ENCODE measurements at regions not wholly inside any gene's neighbourhood (a gene's known extent, or its start where the extent isn't known, plus 50 kb on each side); places are given as distances from the start of the nearest gene placed in this dataset.

DNA sequence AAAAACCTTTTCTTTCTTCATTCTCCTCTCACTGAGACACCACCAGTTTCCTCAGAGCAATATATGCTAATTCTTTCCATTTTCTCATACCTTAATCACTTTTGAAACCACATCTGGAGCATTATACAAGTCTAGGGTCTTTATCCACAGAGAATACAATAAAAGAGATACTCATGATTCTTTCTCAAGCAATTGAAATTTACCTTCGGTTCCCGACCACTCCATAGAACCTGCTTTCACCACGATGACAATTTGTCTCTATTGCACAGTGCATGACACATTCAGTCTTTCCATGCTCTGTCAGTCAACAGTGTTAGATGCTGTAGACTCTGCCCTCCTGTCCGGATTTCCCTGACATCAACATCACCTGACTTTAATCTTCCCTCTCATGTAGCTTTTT is 409.3 kb upstream of the NWD2 start:
- DNase-seq, result no peak

DNA sequence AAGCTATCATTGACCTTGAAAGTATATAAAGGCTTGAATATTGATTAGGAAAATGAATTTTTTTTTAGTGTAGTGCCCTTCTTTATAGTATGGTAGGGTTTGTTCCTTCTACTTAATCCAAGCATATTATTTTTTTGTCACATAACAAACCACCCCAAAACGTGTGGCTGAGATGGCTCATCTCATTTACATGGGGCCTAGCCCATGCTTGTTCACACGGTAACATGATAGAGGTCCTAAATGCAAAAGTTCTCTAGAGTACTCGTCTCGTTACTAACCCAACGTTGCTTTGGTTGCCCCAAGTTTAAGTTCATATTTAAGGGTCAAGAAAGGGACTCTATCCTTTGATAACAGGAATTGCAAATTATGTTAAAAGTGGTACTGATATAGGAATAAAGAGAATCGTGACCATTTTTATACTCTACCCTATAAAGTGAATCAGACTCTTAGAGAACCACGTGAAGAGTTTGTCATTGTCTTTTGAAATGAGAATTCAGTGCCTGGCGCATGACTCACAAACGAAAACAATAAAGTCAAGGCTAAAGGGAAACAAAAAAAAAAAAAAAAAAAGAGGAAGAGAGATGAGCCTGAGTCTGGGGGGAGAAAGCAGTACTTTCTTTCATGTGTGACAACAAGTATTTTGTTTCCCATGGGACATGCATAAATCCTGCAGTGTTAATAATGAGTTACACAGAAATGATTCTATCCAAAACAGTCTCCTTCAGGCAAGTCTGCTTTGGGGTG is 402.8 kb upstream of the NWD2 start:
- no peak for DNase-seq

DNA sequence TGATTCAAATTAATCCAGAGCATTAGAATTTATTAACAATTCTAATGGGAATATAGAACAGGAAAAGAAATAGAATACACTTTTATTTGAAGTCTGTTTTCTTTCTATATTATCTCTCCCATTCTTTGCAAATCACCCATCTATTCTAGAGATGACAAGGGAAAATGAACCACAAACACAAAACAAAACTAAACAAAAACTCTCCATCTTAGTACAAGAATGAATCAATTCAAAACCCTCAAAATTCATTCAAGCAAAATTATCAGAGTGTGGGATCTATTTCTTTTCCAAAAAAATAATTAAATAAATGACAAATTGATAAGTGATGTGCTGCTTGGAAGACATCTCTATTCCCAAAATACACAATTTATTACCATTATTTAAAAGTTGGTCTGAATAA is 400.1 kb upstream of the NWD2 start:
- no peak for DNase-seq

DNA sequence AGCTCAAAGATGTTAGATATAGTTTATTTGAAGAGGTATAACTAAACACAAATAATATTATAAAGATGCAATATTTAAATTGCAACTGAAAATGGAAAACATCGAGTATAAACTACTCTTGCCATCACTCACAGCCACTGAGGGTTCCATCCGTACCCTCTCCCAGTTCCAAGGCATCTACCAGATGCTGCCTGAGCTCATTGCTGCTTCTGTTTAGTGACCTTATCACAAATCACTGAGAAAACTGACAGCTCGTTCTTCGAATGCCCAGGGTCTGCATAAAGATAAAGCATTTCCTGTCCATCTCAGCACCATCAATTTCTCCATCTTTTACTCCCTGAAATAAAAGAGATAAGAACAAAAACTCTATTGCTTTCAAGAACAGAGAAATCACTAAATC is 391.7 kb upstream of the NWD2 start:
- no peak for DNase-seq

DNA sequence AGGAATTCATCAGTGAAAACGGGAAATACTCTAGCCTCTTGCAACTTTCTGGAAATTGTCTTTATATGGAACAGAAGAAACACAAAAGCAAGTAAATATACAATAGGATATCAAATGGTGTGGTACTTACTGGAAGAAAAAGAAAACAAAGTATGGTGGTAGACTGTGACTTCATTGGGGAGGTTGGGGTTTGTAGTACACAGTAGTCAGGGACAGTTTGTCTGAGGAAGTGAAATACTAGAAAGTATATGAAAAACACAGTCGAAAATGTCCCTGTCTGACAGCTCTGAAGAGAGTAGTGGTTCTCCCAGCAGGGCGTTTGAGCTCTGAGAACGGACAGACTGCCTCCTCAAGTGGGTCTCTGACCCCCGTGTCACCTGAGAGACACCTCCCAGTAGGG is 390.0 kb upstream of the NWD2 start:
- no peak for DNase-seq

DNA sequence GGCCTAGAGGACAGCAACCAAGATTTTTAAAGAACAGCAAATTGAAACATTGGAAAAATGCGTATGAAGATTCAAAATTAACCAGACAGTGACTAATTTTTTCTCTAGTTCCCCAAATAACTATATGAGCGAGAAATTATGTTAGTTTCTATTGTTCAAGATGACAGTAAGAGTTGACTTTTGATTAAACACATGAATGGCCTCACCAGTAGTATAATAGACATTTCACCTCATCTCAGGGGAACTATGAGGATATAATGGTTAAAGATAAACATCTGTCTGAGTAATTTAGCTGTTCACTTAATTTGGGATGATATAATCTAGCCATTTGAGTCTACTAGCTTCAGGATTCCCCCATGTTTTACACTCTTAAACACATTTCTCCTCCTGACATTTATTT is 380.9 kb upstream of the NWD2 start:
- no peak for DNase-seq

DNA sequence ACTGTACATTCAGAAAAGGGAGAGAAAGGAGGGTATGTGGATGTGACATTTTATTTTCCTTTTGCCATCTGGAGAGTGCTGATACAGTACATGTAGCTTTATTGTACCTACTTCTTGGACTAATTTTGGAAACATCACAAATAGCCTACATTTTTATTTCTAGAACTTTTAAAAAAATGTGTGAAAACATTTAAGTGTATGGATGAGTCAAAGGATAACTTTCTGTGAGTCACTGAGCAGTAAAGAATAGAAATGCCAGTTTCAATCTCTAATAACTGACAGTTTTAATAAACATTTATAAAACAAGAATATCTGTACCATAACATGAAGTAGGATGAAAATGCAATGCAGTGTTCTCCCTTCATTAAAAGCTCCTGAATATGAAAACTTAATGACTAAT is 374.4 kb upstream of the NWD2 start:
- DNase-seq, result no peak

DNA sequence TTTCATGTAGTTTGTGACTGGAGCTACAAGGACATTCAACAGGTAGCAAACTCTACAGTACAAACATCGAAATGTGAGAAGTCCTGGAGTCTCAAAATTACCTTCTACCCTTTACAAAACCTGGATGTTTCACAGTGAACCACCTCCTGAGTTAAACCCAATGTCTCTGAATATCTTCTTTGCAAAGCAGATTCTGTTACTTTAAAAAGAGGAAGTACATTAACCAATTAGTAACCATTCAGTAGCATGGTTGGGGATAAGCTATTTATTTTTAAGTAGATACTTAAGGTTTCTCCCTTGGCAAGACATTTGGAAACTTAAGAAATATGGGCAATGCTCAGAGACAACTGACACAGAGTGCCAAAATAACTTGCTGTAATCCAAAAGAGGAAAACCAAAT is 371.9 kb upstream of the NWD2 start:
- no peak for DNase-seq

DNA sequence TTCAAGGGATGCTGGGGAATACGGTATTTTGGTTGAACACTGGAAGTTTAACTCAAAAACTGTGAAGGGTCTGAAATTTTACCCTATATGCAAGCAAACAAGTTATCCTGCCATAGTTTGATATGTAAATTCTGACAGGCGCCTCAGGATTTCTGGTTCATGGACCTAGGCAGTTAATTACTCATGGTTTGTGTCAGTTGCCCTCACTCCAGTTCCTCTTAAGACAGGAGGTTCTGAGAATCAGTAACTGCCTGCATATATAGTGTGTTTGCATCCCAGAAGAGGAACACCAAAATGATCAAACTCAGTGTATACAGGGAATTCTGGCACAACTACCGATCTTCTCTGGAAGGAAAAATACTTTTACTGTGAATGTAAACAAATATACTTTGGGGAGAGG is 360.4 kb upstream of the NWD2 start:
- DNase-seq, result no peak

DNA sequence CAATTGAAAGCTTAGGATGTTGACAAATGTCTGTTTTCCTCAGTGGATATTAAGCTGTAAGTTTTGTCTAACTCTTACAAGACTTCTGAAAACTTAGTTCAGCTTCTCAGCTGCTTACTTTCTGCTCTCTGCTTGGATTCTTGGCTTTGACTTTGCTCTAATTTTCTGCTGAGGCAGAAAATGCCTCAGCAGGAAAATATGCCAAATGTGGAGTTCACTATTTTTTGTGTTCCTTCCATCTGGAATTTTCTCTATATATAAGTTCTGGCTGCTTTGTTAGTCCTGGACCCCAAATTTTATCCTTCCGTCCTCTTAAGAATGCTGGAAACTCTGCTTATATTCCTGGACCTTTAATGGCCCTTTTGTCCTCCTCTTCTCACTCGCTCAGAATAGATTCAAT is 352.6 kb upstream of the NWD2 start:
- DNase-seq, result no peak

DNA sequence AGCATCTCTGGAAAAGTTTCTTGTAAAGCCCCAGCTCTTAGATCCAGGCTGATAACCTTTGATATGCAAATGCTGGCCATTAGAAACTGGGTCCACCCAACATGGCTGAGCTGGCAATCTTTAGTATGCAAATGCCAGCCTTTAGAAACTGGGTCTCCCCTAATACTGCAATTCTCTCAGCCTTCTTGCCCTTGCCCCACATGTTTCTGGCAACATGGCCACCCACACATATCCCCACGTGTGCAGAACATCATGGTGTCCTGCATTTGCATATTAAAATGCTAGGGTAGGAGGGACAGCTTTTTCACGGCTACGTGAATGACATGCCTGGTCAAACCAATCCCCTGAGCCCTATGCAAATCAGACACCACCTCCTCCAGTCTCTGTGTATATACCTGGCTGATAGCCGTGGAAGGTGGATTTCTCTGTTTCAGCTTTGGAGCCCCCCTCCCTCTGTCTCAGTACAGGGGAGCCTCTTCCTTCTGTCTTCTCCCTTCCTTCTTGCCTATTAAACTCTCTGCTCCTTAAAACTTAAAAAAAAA is 344.0 kb upstream of the NWD2 start:
- no peak for DNase-seq

DNA sequence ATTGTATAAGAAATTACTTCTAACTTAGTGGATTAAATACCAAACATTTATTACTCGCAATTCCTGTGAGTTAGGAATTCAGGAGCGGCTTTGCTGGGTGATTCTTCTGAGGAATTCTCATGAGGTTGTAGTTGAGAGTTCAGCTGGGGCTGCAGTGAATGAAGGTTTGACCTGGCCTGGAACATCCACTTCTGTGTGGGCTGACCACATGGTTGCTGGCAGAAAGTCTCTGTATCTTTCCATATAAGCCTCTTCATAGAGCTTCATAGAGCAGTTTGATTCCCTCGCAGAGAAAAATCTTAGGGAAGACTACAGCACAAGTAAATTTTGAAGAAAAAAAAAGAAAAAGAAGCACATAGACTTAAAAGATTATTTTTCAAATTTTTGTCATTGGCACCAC is 339.7 kb upstream of the NWD2 start:
- DNase-seq, result no peak

DNA sequence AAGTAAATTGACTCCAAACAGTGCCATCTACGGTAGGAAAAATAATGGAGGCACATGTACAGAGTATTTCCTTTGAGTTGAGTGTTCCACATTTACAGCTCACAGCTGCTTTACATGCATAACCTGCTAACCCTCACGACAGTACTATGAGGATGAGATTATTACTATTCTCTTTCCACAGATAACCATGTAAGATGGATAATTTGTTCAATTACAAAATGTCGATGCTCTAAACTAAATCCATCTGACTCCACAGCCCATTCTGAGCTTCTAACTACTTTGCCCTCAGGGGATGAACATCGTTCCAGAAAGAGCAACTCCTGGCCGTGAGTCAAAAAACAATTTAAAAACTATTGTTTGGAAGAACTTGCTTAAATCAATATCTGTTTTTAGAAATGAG is 330.4 kb upstream of the NWD2 start:
- peak in 1 of 3 experiments; percentile 62 for DNase-seq

DNA sequence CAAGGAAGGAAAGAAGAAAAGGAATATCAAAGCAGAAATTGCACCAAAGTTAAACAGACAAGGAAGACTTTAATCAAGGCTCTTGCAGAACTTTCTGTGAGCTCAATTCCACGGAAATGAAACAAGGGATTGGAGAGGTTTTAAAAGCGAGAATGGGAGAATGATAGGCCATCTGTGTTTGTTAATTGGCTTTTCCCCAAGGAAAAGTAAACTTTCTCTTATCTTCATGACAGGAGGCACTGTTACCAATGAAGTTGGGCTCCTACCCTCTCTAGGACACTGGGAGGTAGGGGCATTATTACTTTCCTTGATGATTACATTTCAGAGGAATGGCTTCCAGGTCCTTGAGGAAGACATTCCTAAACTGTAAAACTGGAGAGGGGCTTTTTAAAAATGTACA is 328.8 kb upstream of the NWD2 start:
- no peak for DNase-seq

DNA sequence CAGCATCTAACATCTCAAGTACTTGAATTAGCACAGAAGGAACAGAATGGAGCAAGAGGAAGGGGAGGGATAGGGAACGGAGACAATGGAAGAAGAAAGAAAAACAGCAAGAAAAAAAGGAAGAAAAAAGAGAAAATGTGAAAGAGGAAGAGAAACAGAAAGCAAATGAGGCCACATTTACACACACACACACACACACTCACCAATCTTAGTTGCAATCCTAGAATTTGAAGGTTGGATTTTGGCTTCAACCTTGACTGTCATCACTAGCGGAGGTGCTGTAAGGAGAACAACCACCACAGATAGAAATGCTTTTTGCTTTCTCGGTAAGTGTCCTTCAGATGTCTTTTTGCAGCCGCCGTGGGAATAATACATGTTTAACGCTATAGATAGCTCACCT is 327.1 kb upstream of the NWD2 start:
- DNase-seq, result no peak

DNA sequence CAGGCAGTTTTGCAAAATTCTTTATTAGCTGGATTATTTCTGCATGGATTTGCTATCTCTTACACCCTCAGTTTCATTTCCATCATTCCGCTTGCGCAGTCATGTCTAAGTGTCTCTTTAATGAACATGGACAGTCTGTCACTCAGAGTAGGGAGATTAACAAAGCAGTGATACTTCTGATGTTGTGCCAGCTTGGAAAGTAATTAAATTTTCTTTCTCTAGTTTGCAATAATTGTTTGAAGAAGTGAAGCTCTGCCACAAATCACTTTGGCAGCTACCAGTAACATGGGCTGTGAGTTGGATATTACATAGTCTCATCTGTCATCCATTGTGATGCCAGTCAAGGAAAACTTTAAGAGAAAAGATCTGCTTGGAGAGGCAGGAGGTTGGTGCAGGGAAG is 324.8 kb upstream of the NWD2 start:
- DNase-seq, result no peak

DNA sequence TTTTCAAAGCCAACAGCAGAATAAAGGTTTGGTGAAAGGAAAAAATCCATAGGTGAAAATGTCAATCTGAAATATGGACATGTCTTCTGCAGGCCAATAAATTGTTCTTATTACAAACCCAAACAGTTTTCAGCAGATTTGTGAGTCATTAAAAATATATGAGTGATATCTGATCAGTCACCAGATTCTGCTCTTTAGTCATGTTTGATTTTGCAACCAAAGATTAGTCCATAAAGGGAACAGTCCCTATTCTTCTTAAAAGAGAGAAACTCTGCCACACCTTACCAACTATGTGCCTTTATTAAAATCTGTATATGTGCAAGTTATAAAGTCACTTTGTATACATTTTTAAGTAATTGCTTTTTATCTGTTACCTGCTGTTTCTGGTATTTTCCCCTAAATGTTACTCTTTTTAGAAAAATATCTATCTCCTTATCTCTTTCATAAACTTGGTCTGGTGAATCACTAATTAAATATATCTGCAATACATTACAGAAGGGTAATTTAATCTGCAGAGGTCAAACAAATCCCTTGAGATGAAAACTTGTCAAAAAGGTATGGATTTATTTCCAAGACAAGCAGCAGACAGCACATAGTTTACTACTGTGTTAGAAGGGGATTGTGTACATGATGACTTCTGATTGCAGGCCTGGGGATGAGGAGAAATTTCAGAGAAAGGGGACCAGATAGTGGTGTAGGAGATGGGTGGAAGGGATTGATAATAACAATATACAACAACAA is 322.9 kb upstream of the NWD2 start:
- DNase-seq, result no peak

DNA sequence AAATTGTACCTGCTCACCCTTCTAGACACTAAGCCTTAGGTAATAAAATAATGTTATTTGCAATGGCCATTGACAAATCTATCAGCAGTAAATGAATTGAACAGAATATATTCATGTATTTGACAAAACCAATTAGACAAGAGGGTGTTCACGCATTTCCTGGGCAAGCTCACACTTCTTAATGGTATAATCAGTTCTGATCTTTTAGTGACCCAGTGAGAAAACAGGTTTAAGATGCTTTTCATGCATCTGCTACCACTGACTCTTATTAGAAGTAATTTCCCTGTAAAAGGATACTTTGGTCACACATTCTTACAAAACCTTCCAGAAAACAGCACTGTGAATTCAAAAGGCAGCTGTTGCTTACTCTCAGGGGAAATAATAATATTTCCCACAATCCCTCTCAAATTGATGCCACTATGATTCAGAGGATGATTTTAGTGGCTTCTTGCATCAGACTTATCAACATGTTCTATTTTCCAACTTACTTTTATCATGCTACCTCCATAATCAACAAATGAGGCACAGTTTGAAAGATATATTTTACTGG is 313.9 kb upstream of the NWD2 start:
- DNase-seq, result peak in 1 of 3 experiments; percentile 5

DNA sequence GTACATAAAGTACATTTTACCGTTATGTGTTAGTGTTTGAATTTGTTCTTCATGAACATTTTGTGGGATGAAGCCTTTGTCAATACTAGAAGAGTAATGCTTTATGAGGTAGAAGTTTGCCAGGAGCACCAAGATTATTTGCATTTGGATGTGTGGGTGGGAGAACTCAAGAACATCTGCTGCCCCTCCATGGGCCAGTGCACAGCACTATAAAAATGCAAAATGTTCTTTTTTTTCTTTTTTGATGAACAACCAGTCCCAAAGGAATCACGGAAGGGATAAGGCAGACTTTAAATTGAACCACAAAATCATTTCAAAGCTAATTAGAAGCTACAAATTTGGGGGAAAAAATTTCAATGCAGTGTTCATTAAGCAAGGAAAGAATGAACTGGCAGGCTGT is 300.3 kb upstream of the NWD2 start:
- DNase-seq, result no peak

DNA sequence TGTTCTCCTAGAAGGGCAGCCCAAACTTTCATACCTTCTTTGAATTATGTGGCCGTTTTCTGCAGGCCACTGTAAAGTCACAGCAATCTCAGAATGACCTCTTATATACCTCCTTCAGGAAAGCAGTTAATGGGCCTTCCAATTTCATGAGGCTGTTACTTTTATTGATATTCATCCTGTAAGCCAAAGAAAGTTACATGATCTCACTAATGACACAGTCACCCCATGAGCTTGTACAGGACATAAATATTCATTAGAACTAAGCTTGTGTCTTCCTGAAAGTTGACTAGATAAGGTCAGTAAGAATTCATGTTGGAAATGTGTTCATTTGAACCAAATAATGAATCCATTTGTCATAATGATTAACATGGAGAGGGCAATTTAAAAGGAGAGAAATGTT is 283.1 kb upstream of the NWD2 start:
- no peak for DNase-seq

DNA sequence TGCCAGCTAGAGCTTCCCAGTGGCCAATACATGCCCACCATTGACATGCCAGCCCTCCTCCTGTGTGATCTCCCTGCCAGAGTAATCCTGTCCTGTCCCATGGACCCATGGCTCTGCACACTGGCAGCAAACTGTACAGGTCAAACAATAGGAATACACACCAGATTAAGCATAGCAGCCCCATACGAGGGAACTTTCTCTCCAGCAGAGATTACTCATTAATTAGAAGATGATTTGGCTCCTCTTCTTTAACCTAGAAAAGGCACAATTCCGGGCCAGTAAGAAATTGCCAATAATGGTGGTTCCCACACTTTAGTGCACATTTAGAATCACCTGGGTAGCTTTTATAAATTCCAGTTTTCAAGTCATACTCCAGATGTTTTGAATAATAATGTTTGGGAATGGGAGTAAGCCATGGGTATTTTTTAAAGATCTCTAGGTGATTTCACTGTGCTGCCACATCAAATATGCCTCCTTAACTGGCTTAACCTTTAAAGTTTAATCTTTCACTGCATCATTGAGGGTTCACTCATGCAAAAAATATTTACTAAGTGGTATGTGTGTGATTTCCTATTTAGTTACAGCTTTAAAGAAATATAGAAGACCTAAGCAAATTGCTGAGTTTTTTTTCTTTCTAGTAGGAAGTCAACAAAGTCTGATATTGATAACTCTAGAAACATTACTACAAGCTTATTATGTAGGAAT is 277.6 kb upstream of the NWD2 start:
- DNase-seq, result no peak

DNA sequence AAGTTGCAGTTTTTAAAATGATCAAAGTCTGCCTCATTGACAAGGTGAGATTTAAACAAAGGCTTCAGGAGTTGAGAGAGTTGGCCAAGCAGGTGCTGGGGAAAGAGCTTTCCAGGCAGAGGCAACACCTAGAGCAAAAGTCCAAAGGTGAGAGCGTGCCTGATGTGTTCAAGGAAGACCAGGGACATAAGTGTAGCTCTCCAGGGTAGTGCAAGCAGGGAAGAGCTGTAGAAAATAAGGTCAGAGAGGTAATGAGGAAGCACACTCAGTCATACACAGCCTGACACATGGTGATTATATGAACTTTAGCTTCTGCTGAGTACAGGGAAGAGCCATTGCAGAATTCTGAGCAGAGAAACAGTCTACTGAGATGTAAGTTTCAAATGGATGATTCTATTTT is 265.0 kb upstream of the NWD2 start:
- DNase-seq, result no peak

DNA sequence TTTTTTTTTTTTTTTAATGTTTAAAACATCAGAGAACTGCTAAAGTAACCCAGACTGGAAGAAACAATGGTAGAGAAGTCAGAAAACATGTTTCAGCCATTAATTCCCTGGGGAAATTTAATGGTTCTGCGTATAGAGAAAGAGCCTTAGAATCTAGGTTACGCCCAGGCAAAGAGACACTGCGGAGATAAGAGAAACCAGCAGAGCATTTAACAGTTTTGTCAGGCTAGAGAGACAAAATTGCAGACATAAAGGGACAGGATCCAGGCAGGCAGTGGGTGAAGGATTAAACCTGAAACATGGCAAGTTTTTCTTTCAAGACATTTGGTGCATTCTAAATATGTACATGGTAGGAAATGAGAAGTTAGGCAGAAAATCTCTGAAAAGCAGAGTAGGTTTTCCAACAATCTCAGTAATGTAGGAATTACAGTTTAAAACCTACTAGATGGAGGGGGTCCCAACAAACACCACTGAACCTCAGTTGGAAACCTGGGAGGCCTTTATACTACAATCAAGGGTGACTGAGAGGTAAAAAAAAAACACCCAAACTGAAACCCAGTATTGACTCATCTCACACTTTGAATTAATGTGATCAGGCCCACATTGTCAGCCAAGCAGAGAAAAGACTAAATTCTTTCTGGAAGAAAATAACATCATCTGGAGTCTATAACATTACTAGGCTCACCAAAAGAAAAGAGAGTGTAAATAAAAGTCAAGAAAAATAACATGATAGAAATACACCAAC is 254.2 kb upstream of the NWD2 start:
- DNase-seq, result no peak
